Mesodermal cell (in vitro differentiated cells): ENCODE measurements at regions not wholly inside any gene's neighbourhood (a gene's known extent, or its start where the extent isn't known, plus 50 kb on each side); places are given as distances from the start of the nearest gene placed in this dataset.
"Not testable (repeated sequence)": the region's sequence is repeated elsewhere in the genome, so short reads cannot be mapped to it uniquely, and the experiment has no call there.

Source experiments
- H3K27ac ChIP-seq: 2 replicates; pipeline ENCODE4 v1.7.0; 2013; ENCODE audit warnings: mild to moderate bottlenecking, low read depth, low read length, moderate library complexity; ENCODE audit not compliant: severe bottlenecking
- H3K36me3 ChIP-seq: 2 replicates; pipeline ENCODE4 v1.7.1; 2013; ENCODE audit warnings: mild to moderate bottlenecking, low read length, moderate library complexity; ENCODE audit not compliant: control insufficient read depth, insufficient read depth
- H3K4me1 ChIP-seq: one replicate; pipeline ENCODE4 v1.7.1; 2013; ENCODE audit warnings: mild to moderate bottlenecking, low read length; ENCODE audit not compliant: insufficient read depth, control insufficient read depth, poor library complexity, severe bottlenecking
- H3K4me3 ChIP-seq: 2 replicates; pipeline ENCODE4 v1.7.0; 2013; ENCODE audit warnings: low read length, control low read depth, mild to moderate bottlenecking; ENCODE audit not compliant: insufficient read depth, poor library complexity, severe bottlenecking; ENCODE audit errors: extremely low read depth
- H3K9me3 ChIP-seq: 2 replicates; pipeline ENCODE4 v1.7.1; 2013; ENCODE audit warnings: mild to moderate bottlenecking, low read length, moderate library complexity; ENCODE audit not compliant: control insufficient read depth
- WGBS, 2 experiments: methylation state at CpG; one replicate each; pipeline ENCODE4 v1.1.5; 2013; ENCODE audit warnings: missing lambda C conversion rate in 2 of 2; ENCODE audit not compliant: insufficient coverage in 2 of 2; 5-methylcytosine and 5-hydroxymethylcytosine counted together

DNA sequence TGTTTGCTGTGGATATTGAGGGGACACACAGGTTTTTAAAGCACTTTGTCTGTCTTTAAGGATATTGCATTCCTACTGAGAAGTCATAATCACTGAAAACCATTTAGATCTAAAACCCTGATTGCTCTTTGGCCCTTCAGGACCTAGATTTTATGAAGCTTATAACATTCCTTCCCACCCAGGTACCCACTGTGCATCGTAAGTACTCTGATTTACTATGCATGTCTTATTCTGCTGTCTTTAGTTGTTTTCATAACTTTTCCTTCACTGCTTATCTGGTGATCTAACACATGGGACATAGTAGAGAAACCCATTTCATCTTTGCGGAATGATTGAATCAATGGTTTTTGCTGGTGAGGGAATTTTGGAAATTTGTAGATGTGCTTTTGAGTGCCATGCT, 247.0 kb upstream of the RARB start:
- Histone ChIP-seq H3K4me1 (no peaks in the 10 kb centered on the region), H3K27ac (no peak overlapping the region), H3K4me3 (no peak overlapping the region), H3K9me3 (no peaks in the 10 kb centered on the region), H3K36me3 (no peaks in the 10 kb centered on the region)
- 100% methylated on average over 1 of the region's 2 CpGs for WGBS, 2 experiments

DNA sequence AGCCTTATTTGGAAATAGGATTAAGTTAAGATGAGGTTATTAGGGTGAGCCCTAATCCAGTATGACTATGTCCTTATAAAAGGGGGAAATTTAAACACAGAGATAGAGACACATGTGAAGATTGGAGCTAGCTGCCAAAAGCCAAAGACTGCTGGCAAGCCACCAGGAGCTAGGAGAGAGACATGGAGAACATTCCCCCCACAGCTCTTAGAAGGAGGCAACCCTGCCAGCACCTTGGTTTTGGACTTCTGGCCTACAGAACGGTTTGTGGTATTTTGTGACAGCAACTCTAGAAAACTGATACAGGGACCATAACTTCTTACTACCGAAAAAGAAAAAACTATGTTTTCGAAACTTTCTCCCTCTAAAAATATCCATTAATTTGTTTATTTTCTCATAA, 245.3 kb upstream of the RARB start:
- WGBS, 2 experiments, result no CpG with 5 or more reads among the region's 3 CpGs
- Histone ChIP-seq H3K36me3 (no peaks in the 10 kb centered on the region), H3K27ac (no peak overlapping the region), H3K9me3 (no peaks in the 10 kb centered on the region), H3K4me1 (no peaks in the 10 kb centered on the region), H3K4me3 (no peak overlapping the region)

DNA sequence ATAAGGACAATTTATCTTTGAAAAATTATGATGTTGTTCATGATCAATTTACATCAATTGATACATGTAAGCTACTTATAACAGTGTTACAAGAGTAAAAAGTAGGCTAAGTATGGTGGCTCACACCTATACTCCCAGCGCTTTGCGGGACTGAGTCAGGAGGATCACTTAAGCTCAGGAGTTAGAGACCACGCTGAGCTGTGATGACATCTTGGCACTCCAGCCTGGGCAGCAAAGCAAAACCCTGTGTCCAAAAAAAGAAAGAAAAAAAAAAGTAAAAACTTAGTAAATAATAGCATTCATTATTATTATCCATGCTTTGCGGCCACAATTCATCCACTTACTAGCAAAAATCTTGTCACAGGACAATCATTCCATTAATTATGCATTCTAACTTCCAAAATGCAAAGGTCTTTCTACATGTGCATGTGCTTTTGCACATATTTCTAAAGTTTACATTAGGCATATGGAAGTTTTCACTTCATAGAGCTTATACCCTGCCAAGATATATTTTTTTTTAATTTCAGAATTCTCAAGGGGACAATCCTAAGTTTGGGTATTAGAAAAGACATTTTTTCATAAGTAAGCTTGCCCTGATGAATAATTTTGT, 243.3 kb upstream of the RARB start:
- 90 to 100% methylated on average over 1 to 3 of the region's 4 CpGs for WGBS, 2 experiments
- Histone ChIP-seq H3K36me3 (no peaks in the 10 kb centered on the region), H3K27ac (no peak overlapping the region), H3K4me3 (no peak overlapping the region), H3K4me1 (no peaks in the 10 kb centered on the region), H3K9me3 (no peaks in the 10 kb centered on the region)

DNA sequence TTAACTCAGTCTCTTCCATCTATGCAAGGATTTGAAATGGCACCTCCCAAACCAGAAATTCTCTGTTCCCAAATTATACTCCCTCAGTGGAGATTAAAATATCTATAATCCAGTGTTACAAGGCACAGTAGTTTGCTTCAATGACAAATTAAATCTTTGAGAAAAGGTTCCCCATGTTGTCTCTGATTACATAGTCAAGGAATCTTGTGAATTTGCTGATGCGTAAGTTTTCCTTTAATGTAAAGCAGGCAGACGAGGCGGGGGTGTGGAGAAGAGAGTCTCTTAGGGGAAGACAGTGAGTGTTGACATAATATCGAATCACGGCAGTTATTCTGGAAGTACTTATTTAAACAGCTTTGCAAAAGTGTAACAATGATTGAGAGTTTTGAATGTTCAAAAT, 236.4 kb upstream of the RARB start:
- Histone ChIP-seq H3K4me3 (no peak overlapping the region), H3K27ac (no peak overlapping the region), H3K4me1 (no peaks in the 10 kb centered on the region), H3K36me3 (no peaks in the 10 kb centered on the region), H3K9me3 (no peaks in the 10 kb centered on the region)
- 67 to 89% methylated on average over 5 of the region's 5 CpGs for WGBS, 2 experiments

DNA sequence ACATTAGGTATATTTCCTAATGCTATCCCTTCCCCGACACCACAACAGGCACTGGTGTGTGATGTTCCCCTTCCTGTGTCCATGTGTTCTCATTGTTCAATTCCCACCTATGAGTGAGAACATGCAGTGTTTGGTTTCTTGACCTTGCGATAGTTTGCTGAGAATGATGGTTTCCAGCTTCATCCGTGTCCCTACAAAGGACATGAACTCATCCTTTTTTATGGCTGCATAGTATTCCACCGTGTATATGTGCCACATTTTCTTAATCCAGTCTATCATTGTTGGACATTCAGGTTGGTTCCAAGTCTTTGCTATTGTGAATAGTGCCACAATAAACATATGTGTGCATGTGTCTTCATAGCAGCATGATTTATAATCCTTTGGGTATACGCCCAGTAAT, 228.5 kb upstream of the RARB start:
- WGBS, 2 experiments, result 90% methylated on average over 2 of the region's 5 CpGs; no CpG with 5 or more reads in 1 of the 2 experiments
- not testable (repeated sequence) for H3K36me3 ChIP-seq, H3K9me3 ChIP-seq, H3K4me3 ChIP-seq, H3K27ac ChIP-seq, H3K4me1 ChIP-seq

DNA sequence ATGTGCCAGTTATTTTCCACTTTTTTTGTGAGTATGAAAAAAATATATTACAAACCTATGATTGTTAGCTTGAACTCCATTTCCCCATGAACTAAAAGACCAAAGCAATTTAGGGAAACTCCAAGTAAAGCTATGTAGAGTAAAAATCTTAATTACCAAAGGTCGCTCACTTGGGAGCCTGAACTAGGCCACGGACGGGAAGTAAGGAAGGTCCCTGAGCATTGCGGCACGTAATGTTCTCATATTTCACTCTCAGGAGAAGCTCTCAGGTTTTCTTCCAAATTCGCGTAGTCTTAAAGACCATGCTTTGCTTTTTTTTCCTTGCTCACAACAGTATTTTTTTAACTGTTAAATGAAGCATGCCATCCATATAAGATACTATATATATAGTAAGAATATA, 215.3 kb upstream of the RARB start:
- Histone ChIP-seq H3K4me1 (no peaks in the 10 kb centered on the region), H3K4me3 (no peak overlapping the region)
- 88 to 89% methylated on average over 5 of the region's 7 CpGs for WGBS, 2 experiments

DNA sequence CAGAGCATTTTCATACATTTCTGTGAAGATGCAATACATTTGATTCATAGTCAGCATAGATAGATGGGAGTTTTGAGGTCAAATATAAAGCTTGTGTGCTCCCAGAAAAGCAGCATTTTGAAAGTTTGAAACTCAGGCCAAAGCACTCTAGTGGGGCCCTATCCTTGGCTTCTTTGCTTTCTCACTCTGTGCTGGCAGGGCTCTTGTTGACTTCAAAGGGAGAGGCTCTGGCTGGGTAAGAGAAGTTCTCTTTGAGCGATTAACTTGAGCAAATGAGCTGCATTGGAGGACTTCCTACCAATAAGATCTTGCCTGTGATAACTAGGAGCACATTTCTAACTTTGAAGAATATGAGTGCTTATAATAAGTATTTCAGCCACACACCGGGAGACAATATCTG, 214.0 kb upstream of the RARB start:
- WGBS, 2 experiments, result 83 to 100% methylated on average over 1 of the region's 2 CpGs
- Histone ChIP-seq H3K4me3 (no peak overlapping the region), H3K36me3 (no peaks in the 10 kb centered on the region), H3K27ac (no peak overlapping the region), H3K4me1 (no peaks in the 10 kb centered on the region), H3K9me3 (no peaks in the 10 kb centered on the region)

More for the DNA sequence above, 215.3 kb upstream of the RARB start:
- Histone ChIP-seq H3K36me3 (no peaks in the 10 kb centered on the region), H3K27ac (no peak overlapping the region), H3K9me3 (no peaks in the 10 kb centered on the region)

DNA sequence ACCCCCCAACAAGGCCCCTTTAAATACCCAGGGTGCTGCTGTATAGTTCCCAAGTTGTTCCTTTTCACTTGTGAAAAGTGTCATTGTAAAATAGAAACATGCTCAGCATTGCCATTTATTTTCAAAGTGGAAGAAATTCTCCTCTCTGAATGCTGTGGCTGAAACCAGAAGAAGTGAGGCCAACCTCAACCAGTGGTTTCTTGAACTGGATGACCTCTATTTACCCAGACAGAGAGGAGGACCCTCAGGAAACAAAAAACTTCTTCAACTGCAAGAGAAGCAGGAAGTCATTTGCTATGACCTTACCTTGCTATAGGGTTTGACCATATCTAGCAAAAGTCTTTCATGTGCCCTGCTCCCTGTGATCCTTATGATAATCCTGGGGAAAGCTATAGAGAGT, 209.7 kb upstream of the RARB start:
- Histone ChIP-seq H3K4me3 (no peak overlapping the region), H3K4me1 (no peaks in the 10 kb centered on the region), H3K36me3 (no peaks in the 10 kb centered on the region), H3K9me3 (no peaks in the 10 kb centered on the region), H3K27ac (no peak overlapping the region)

DNA sequence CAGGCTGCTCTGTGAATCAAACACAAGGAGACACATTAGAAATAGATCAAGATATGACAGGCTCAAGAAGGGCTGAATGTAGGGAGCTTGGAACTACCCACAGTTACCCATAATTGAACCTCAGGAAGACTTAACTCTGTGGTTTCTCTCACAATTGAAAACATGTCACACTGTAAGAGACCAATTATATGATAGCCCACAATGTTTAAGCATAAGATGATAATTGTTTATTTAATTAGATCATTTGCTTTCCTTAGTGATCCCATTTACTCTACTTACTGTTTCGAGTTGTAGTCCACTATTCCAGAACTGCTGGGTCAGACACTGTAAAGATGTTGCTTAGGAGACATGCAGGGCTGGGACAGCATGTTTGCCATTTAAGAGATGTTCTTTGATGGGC, 201.3 kb upstream of the RARB start:
- Histone ChIP-seq H3K27ac (no peak overlapping the region), H3K4me1 (peaks cover 5% of the 10 kb centered on the region), H3K36me3 (no peaks in the 10 kb centered on the region), H3K9me3 (no peaks in the 10 kb centered on the region), H3K4me3 (no peak overlapping the region)
- WGBS, 2 experiments, result no CpG with 5 or more reads among the region's 1 CpG

DNA sequence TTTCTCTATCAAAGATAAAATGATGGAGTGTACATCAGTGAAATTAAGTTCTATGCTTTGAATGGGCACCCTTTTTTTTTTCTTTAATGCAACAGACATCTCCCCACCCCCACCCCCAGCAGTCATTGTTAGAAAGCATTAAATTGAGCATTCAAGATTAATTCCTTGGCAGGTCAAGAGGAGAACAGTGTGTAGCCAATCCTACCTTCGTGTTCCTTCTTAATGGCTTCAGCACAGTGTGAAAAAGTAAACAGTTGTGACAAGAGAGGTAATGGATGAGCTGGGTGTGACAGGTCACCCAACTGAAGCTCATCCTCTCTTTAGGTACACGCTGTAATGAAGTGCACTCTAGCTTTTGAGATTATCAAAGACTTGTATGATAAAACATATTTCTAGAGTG, 198.5 kb upstream of the RARB start:
- H3K36me3 ChIP-seq, result no peaks in the 10 kb centered on the region
- no peaks in the 10 kb centered on the region for H3K9me3 ChIP-seq
- 50 to 60% methylated on average over 1 to 2 of the region's 2 CpGs for WGBS, 2 experiments
- peaks cover 4% of the 10 kb centered on the region for H3K4me1 ChIP-seq
- no peak overlapping the region for H3K4me3 ChIP-seq
- H3K27ac ChIP-seq, result no peak overlapping the region

DNA sequence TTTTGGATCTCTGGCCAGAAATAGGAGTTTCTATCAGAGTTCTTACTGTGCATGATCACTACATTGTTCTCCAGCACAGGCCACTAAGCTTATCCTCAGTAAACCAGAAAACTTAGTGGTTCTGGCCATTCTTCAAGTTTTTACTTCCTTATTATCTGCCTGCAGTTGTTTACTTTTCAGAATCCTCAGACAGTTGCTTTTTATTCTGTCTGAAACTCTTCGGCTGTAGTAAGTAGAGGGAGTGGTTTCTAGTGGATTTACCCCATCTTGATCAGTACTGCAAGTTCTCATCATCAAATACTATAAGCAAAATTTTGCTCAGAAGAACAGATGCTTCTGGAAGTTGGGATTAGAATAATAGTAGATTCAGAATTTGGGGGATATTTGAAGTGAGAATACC, 193.0 kb upstream of the RARB start:
- H3K9me3 ChIP-seq, result no peaks in the 10 kb centered on the region
- WGBS, 2 experiments, result no CpG with 5 or more reads among the region's 1 CpG
- H3K27ac ChIP-seq, result peak overlapping the region; percentile 75
- no peaks in the 10 kb centered on the region for H3K36me3 ChIP-seq
- H3K4me3 ChIP-seq, result no peak overlapping the region
- peaks cover 12% of the 10 kb centered on the region for H3K4me1 ChIP-seq
